ENCODE measurements at regions not wholly inside any gene's neighbourhood (a gene's known extent, or its start where the extent isn't known, plus 50 kb on each side); places are given as distances from the start of the nearest gene placed in this dataset.

DNA sequence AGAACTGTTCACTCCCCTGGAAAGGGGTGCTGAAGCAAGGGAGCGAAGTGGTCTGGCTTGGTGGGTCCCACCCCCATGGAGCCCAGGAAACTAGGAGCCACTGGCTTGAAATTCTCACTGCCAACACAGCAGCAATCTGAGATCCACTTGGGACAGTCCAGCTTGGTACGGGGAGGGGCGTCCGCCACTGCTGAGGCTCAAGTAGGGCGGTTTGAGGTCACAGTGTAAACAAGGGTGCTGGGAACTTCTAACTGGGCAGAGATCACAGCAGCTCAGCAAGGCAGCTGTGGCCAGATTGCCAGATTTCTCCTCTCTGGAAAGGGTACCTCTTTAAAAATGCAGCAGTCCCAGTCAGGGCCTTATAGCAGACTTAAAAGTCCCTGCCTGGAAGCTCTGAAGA is 53.9 kb upstream of the GALNTL6 start:
- DNase-seq: no peak

DNA sequence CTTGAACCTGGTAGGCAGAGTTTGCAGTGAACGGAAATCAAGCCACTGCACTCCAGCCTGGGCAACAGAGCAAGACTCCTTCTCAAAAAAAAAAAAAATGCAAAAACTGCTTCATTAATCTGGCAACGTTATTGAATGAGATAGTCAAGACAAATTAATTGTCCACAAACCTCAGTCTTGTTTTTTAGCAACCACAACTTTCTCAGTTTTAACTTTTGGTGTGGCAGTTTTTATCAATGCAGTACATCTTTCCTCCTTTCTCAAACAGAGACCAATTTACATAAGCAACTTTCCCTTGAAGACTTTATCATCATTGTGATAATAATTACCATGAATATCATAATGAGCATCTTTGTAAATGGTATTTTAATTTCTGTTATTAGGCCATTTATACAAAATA is 61.7 kb upstream of the GALNTL6 start:
- no peak for DNase-seq

DNA sequence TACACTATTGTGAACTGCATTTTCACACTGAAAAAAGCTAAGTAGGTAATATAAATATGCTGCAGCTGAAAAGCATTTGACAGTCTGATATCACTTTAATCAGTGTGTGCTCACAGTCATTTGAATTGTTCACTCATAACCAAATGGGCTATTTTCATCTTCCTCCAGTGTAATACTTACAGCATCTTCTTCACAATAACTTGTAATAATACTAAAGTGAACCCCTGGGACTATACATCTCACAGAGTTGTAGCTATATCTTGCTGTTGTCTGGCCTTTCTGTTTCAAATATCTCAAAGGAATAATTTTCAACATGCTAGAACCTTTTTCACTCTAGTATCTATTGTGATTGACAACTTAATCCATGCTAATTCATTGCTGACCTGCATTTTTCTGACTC is 66.8 kb upstream of the GALNTL6 start:
- no peak for DNase-seq

DNA sequence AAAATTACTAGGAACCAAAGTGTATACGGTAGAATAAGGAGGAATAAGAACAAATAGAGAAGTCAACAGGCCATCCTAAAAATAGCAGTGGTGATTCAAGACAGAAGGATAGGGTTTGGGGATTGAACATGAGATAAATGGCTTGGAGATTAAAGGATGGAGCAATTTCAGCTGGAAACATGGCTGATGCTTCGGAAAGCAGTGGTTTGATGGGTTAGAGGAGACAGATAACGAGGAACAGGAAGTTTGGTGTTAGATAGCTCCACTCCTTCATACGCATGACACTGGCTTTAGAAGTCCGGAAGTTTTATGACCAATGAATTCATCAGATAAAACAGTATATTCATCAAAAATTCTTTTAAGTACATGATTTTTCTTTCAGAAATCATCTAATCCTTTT is 70.8 kb upstream of the GALNTL6 start:
- no peak for DNase-seq

DNA sequence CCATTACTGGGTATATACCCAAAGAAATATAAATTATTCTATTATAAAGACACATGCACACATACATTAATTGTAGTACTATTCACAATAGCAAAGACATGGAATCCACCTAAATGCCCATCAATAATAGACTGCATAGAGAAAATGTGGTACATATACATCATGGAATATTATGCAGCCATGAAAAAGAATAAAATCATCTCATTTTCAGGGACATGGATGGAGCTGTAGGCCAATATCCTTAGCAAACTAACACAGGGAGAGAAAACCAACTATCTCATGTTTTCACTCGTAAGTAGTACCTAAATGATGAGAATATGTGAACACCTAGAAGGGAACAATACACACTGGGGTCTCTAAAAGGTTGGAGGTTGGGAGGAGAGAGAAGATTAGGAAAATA is 86.0 kb upstream of the GALNTL6 start:
- DNase-seq: no peak

DNA sequence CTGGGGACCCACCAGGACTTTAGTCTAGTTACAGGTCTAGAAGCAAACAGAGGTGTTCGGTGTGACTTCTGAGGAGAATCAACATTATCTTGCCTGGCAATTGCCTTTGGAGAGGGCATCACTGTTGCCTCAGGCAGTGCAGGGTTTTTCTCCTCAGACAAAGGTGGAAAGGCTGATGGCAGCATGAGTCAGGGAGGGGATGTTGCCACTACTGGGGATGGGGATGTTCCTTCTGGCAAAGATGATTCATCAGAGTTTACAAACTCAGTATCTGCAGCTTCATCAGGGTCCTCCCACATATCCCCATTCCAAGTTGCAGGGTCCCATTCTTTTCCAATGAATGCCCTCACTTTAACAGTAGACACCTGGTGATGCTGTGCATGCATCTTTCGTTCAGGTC is 91.3 kb upstream of the GALNTL6 start:
- DNase-seq: no peak

DNA sequence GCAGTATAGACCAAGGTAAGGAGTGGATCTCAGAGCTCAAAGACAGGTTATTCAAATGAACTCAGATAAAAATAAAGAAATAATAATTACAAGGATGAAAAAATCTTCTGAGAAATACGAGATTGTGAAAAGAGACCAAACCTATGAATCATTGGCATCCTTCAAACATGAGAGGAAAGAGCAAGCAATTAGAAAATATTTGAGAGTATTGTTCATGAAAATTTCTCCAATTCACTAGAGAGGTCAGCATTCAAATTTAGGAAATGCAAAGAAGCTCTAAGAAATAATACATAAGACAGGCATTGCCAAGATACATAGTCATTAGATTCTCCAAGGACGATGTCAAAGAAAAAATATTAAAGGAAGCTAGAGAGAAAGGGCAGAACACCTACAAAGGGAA is 93.5 kb upstream of the GALNTL6 start:
- DNase-seq: no peak

DNA sequence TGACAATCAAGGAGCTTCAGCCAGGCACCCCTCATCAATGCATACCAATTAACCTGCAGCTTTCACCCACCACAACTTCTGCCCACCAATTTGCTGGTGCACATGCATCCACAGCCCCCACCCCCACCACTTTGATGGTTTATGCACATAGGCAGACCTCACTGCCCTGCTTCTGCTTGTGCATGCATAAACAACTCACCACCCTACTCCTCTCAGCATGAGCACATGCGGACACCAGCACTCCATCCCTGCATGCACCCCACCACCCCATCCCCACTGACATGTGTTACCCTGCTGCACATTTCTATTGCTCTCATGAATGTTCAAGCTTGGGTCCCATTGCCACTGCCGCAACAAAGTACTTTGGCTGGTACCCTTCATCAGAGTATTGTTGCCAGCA is 94.5 kb upstream of the GALNTL6 start:
- no peak for DNase-seq

DNA sequence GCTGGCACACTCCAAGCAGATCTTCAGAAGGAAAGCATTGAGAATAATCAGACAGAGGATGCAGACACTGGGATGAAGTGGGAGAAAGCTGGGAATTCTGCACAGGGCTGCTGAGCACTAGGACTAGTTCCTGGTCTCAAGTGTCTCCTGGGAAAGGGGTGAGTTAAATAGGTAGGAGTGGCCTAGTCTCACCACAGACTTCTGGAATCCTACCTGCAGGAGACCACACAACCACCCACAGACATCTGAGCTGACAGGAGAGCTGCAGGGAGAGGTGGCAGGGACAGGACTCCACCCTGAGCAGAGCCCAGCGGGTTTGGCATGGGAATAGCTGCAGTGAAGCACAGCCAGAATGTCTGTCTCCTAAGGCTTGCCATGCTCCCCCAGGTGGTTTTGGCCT is 95.1 kb upstream of the GALNTL6 start:
- no peak for DNase-seq

DNA sequence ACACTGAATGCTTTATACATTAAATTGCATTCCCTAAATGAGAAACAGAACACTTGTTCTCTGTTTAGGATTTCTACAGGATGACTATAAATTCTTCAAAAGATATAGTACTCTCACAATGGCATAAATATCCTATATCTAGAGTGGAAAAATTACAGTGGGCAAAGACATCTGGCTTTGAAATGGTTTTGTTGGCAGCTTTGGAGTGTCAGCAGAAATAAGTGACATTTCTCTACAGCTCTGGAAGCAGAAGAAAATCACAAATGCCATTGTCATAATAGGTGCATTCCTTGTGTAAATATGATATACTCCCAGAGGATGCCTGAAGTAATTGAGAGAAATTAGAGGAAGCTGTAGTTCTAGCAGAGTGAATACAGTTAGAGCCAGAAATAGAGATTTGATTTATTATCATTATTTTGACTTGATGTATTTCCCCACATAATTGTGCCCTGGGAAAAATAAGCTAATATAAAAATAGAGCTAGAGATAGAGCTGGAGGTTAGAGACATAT is 95.9 kb upstream of the GALNTL6 start:
- no peak for DNase-seq

DNA sequence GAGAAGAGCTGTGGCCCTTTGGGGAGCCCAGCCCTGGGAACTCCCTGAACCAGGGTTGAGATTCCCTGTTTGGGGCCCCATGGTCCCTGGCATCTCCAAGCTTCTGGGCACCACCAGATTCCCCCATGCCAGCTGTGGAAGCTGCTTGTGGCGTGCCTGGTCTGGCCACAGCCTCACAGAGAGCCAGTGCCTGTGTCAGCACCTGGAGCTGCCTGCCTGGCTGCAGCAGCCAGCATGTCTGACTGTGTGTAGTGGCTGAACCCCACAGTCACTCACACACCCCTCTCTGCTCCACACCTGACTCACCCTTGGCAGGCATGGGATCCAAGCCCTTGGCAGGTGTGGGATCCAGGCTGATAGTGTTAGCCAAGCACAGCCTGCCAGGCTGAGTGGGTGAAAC is 97.2 kb upstream of the GALNTL6 start:
- no peak for DNase-seq

DNA sequence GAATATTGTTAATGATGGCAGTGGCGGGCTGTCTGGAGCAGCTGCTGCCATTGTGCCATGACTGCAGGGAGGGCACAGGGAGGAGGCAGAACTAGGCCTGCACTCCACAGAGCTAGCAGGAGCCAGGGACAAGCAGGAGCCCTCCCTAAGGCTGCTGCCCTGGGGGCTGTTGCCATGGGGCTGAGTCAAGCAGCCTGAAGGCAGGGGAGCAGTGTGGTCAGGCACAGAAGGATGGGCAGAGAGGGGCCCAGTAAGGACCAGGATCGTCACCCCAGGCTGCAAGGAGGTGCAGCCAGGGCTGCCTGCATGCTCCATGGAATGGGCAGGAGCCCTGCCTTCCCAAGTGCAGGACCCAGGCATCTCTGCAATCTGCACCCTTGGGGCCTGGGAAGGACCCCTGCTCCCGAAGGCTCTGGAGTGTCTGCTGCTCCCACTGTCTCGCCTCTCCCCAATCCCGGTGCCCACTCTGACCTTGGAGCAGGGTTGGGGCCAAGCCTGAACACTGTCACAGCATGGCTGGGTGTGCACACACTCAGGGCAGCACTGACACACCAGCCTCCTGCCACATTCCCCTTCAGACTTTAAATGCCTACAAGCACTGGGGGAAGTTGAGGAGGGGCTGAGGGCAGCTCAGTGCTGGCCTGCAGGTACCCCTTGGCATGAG is 98.3 kb upstream of the GALNTL6 start:
- no peak for DNase-seq

DNA sequence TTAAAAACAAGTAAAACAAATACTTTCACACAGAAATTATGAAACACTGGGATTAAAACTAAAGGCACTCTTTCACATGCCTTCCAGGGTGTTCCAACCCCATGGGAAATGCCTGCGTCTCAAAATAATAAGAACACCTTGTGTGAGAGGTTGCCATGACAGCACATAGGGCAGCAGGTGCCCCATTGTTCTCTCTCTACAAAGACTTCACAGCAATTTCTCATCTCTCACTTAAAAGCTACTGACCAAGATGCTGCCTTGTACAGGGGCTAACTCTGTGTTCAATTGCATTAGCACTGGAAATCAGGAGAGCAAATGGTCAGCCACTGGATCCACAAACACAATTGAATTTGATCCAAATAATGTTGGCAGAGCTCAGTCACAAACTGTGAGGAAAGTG is 102.5 kb upstream of the GALNTL6 start:
- no peak for DNase-seq

DNA sequence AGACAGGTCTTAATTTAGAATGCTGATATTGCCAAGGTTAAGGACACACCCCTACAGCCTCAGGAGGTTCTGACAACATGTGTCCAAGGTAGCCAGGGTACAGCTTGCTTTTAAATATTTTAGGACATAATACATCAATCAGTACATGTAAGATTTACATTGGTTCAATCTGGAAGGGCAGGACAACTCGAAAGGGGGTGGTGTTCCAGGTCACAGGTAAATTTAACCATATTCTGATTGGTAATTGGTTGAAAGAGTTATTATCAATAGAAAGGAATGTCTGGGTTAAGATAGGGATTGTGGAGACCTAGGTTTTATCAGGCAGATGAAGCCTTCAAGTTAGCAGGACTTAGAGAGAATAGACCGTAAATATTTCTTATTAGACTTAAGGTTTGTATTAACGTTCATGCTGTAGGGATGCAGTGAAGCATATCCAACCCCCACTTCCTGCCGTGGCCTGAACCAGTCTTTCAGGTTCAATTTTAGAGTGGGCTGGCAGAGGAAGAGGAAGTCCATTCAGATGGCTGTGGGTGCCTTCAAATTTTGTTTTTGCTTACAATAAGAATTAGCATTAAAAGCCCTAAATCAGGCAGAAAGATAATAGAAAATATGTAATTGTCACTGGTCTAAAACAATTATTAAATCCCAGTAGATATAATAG is 136.5 kb upstream of the GALNTL6 start:
- DNase-seq: no peak

DNA sequence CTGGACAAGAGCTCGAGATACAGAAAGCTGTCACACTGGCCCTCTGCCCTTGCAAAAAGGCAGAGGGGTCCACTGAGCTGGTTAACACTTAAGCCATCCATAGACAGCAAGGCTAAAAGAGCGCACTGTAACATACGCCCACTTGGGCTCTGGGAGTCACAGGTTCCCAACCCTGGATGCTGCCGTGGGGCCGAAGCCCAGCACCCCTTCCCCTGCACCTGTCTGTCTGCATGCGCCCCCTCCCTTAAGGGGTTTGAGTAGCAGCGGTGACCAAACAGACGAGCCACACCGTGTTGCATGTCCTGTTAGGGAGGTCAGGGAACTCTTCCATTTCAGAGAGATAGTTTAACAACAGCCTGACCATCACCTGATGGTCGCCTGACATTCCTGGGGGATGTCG is 138.4 kb upstream of the GALNTL6 start:
- DNase-seq: no peak

DNA sequence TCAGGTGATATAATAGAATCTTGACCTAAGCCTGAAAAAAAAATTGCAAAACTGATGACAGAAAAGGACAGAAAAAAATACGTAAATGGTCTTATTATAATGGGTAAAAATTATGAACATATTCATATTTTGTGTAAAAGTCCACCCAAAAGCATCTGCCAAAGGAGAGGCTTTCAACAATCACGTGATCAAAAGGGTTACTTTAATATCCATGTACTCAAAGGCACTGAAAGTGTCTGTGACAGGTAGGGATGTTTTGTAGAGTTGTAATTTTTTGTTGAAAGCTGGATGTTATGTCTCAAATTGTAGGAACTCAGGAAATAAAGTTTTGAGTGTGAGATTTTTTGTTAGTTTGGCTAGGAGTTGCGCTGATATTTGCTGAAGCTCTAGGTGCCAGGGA is 144.8 kb upstream of the GALNTL6 start:
- no peak for DNase-seq

DNA sequence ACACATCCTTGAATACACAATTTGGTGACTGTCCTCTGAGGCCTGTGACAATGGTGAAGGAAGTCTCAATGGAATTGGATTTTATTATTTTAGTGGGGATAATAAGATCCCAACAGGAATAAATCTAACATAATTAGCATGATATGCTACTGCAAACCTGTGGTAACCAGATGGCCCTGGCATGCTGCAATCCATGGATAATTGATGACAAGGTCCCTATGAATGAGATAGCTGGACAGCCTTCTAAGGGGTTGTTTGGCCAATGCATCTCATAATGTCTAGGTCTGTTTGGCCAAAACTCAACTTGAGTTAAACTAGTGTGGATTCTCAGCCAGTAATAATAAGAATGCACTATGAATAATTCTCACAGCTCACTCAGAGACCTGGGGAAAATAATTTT is 145.3 kb upstream of the GALNTL6 start:
- no peak for DNase-seq

DNA sequence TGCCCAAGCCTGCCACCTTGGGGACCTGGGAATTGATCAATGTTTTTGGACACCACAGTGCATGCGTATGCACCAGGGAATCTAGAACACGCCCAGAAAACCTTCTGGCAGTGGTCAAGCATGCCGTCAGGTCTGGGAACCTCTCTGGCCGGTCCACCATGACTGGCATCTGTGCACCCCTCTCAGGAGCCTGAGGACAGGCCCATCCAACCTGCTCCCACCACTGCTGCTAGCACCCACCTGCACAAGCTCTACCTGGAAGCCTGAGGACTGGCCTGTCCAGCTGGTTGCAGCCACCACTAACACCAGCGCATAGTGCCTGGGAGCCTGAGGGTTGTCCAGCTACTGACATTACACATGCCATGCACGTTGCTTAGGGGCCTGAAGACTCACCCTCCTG is 162.1 kb upstream of the GALNTL6 start:
- DNase-seq: no peak

DNA sequence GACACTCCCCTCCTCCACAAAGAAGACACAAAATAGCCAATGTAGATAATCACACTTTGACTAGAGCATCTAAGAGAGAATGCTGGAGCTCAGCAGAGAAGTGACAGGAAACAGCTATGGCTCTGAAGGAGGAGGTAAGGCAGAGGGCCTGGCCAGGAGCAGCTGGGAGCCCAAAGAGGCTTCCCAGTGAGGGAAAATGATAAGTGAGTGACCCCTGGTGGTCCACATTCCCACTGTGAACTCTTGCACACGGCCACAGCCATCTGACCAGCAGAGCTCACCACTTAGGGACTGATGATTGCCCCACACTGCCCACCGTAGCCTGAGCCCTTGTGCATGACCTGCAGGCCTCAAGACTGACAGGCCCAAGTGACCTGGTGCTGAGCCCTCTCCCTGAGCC is 162.7 kb upstream of the GALNTL6 start:
- DNase-seq: no peak

DNA sequence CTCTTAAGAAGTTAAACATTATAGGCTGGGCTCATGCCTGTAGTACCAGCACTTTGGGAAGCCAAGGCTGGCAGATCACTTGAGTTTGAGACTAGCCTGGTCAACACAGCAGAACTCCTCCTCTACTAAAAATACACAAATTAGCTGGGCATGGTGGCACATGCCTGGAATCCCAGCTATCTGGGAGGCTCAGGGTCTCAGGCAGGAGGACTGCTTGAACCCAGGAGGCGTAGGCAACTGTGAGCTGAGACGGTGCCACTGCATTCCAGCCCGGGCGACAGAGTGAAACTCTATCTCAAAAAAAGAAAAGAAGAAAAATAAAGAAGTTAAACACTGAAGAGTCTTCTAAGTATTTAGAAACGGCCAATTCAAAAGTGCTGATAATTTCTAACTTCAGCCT is 164.3 kb upstream of the GALNTL6 start:
- DNase-seq: no peak

DNA sequence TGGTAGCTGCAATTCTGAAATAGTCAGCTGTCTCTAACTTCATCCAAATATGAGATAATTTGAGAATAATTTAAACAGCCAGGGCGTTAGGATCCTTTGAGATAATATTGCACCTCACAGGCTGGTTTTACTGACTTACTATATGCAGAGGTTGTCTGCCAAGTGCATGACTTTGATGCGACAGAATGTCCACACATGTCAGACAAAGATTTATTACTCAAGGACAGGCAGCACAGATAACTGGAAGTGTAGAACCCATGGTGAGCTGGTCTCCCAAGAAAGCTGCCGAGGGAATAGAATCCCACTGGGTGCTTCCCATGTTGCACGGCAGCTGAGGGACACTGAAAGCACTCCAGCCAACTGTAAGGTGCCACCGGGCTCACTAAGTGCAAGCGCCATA is 166.2 kb upstream of the GALNTL6 start:
- DNase-seq: no peak

DNA sequence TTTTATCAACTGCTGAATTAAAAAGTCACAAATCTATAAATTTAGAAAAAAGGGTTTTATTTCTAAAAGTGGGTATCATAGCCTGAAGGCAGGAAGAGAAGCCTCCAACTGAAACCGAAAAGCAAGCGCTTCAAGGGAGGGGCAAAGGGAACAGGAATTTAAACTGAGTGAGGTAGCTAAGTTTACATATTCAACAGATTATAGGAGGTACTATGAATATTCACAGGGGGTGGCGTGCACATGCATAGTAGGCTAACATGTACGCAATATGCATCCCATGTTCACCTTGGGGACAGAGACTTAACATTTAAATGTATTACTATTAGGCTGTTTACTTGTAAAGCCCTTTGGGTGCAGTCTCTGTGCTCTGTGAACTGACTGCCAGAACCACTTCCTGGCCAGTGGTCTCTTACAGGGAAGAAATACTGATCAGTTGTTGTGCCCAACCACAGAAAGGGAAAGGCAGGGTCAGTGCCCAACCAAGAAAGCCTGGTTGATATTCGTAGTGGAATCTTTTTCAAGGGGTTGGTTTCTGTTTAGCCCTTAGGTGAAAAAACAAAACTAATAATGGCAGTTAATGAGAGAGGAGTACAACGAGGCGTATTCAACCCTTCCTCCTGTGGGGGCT is 168.7 kb upstream of the GALNTL6 start:
- DNase-seq: no peak

DNA sequence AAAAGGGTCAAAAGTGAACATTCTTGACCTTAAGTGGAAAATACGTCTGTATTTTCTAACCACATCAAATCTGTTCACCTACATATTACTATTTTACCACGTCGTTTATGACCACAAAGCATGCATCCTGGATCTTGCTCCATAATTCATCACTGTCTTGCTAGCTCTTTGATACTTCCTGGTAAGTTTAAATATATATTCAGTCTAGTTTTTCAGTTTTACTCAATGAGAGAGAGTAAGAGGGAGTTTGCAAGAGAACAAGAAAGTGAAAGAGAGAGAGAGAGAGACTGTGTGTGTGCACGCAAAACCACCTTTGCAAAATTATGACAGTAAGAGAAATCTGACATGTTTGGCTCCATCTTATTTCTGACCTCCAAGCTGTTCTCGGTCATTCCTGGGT is 173.7 kb upstream of the GALNTL6 start:
- DNase-seq: no peak

DNA sequence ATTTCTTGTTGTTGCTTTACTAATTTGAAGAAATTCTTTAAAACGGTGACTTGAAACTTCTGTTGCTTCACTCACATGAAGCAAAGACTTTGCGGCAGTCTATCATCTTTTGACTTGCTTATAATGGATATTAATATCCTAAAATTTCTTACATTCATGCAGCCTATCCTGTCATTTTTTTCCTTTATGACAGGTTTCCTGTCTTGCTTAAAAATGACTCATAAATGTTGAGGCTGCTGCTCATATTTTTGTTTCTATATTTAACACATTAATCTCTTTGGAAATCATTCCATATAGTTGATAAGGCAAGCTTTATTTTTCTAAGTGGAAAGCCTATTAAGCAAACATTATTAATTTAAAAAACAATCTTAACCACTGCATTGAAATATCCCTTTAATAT is 176.6 kb upstream of the GALNTL6 start:
- DNase-seq: no peak

DNA sequence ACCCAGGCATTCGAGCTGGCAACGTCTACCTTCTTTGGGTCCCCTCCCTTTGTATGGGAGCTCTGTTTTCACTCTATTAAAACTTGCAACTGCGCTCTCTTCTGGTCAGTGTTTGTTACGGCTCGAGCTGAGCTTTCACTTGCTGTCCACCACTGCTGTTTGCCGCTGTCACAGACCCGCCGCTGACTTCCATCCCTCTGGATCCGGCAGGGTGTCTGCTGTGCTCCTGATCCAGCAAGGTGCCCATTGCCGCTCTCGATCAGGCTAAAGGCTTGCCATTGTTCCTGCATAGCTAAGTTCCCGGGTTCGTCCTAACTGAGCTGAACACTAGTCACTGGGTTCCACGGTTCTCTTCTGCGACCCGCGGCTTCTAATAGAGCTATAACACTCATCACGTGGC is 183.5 kb upstream of the GALNTL6 start:
- DNase-seq: no peak
